ENCODE measurements at regions not wholly inside any gene's neighbourhood (a gene's known extent, or its start where the extent isn't known, plus 50 kb on each side); places are given as distances from the start of the nearest gene placed in this dataset.

DNA sequence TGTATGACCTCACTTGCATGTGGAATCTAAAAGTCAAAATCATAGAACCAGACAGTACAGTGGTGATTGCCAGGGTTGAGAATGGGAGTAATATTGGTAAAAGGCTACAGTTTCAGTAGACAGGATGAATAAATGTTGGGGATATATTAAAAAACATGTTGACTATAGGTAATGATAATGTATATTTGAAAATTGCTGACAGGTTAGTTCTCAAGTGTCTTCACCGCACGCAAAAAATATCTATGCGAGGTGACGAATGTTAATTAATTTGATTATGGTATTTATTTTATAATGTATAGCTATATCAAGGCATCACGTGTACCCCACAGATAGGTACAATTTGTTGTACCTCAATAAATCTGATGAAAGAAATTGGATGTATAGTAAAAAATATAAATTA lies 909.6 kb upstream of the NDST4 start:
- no peak overlapping the region for H3K4me3 ChIP-seq (ENCODE audit: low read depth, low read length)
- TF ChIP-seq, protein P1, sequence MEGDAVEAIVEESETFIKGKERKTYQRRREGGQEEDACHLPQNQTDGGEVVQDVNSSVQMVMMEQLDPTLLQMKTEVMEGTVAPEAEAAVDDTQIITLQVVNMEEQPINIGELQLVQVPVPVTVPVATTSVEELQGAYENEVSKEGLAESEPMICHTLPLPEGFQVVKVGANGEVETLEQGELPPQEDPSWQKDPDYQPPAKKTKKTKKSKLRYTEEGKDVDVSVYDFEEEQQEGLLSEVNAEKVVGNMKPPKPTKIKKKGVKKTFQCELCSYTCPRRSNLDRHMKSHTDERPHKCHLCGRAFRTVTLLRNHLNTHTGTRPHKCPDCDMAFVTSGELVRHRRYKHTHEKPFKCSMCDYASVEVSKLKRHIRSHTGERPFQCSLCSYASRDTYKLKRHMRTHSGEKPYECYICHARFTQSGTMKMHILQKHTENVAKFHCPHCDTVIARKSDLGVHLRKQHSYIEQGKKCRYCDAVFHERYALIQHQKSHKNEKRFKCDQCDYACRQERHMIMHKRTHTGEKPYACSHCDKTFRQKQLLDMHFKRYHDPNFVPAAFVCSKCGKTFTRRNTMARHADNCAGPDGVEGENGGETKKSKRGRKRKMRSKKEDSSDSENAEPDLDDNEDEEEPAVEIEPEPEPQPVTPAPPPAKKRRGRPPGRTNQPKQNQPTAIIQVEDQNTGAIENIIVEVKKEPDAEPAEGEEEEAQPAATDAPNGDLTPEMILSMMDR (IDR thresholded peaks at IDR 0.05; ENCODE audit: insufficient read depth, low read length, missing control alignments): no peak
- ChIA-PET POLR2A (no interaction called here), CTCF (no interaction called here)
- no peak for DNase-seq (ENCODE audit: low read depth, low spot score)

DNA sequence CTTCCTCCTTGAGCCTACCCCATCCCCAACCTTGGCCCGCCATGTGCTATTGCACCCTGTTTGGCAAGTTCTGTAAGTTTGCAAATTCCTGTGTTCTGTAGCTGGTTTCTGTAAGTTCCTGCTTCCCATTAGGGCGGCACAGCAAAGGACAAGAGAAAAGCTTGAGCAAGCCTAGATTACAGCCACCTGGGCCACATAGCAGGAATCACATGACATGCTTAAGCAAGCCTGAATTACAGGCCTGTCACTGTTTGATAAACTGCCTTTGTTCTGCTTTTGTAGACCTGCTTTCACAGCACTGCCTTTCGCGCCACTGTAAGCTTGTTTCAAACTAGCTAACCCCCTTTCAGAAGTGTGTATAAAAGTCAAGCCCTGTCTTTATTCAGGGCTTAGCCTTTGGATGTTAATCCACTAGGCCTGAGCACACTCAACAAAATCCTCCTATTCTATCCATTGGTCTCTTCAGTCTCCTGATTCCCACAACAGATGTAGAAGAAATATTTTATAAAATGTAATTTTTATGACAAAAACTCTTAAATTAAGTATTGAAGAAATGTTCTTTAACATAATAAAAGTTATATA lies 906.8 kb upstream of the NDST4 start:
- DNase-seq (ENCODE audit: low read depth, low spot score): no peak
- POLR2A ChIA-PET: no interaction called here
- CTCF ChIA-PET: no interaction called here
- H3K4me3 ChIP-seq (ENCODE audit: low read depth, low read length): no peak overlapping the region
- TF ChIP-seq, protein P1 (IDR thresholded peaks at IDR 0.05; ENCODE audit: insufficient read depth, low read length, missing control alignments): no peak

DNA sequence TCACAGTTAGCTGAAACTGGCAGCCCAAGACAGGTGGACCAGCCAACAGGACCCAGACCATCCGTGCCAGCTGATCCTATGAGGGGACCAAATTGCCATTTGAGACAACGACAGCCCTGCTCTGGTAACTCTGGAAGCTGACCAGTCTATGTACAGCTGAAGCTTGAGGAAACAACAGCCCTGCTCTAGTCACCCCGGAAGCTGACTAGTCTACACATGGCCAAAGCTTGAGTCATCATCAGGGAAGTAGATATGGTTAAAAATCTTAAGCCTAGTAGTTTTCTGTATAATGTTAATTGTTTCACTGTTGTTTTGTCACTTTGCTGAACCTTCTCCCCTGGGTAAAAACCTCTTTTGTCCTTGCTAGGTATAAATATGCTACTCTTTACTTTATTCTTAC lies 905.4 kb upstream of the NDST4 start:
- ChIA-PET POLR2A (no interaction called here), CTCF (no interaction called here)
- no peak overlapping the region for H3K4me3 ChIP-seq (ENCODE audit: low read depth, low read length)
- DNase-seq (ENCODE audit: low read depth, low spot score): no peak
- TF ChIP-seq, protein P1 (IDR thresholded peaks at IDR 0.05; ENCODE audit: insufficient read depth, low read length, missing control alignments): no peak

DNA sequence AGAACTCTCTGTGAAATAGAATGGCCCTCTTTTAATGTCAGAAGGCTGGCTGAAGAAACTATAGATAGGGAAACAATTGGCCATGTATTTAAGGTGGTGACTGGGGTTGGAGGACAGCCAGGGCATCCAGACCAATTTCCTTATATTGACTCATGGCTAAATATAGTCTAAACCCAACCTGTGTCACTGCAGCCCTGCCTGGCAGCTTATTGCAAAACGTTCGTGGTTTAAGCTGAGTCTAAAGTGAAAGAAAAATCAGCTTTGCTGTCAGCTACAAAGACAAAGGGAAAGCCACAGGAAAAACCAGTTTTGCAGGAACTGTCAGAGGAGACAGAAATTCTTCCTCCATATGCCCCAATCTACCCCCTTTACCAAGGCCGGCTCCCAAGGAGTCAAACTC lies 902.8 kb upstream of the NDST4 start:
- no peak overlapping the region for H3K4me3 ChIP-seq (ENCODE audit: low read depth, low read length)
- TF ChIP-seq, protein P1 (IDR thresholded peaks at IDR 0.05; ENCODE audit: insufficient read depth, low read length, missing control alignments): no peak
- no peak for DNase-seq (ENCODE audit: low read depth, low spot score)
- CTCF ChIA-PET: no interaction called here
- POLR2A ChIA-PET: no interaction called here

DNA sequence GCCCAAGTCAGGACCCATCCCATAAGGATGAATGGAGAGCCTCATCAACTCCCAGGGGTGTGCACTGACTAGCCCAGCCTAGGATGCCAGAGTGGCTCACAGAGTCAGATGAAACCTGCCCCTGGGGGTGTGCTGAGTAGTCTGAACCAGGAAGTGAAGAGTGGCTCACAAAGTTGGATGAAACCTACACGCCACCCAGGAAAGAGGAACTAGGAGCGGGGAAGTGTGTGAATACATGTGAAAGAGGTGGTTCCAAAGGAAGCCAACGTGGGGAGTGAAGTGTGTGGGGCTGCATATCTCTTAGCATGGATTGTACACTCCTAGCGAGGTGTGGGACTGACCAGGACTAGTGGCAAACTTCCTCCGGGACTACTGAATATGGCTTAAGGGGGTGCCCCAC lies 902.1 kb upstream of the NDST4 start:
- no peak overlapping the region for H3K4me3 ChIP-seq (ENCODE audit: low read depth, low read length)
- TF ChIP-seq, protein P1 (IDR thresholded peaks at IDR 0.05; ENCODE audit: insufficient read depth, low read length, missing control alignments): no peak
- CTCF ChIA-PET: no interaction called here
- POLR2A ChIA-PET: no interaction called here
- DNase-seq (ENCODE audit: low read depth, low spot score): no peak

DNA sequence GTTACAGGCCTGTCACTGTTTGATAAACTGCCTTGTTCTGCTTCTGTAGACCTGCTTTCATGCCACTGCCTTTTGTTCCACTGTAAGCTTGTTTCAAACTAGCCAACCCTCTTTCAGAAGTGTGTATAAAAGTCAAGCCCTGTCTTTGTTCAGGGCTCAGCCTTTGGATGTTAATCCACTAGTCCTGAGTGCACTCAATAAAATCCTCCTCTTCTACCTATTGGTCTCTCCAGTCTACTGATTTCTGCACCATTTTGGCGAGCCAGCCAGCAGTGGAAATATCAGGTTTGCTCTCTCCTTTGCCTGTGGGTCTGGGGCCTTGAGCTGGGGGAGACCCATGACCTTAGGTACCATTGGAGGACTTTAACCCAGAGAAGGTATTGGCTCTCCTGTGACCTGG lies 901.6 kb upstream of the NDST4 start:
- H3K4me3 ChIP-seq (ENCODE audit: low read depth, low read length): no peak overlapping the region
- ChIA-PET POLR2A (no interaction called here), CTCF (no interaction called here)
- no peak for DNase-seq (ENCODE audit: low read depth, low spot score)
- TF ChIP-seq, protein P1 (IDR thresholded peaks at IDR 0.05; ENCODE audit: insufficient read depth, low read length, missing control alignments): no peak

Data from AG04449 (cell line).